G401 (cell line): ENCODE measurements at regions not wholly inside any gene's neighbourhood (a gene's known extent, or its start where the extent isn't known, plus 50 kb on each side); places are given as distances from the start of the nearest gene placed in this dataset.
"Not testable (repeated sequence)": the region's sequence is repeated elsewhere in the genome, so short reads cannot be mapped to it uniquely, and the experiment has no call there.

Experiments used
- DNase-seq: peaks from one replicate; pipeline ENCODE4 v3.0.0-alpha.2; 2015; ENCODE audit warnings: low spot score
- in situ Hi-C: cut with HindIII; loops from 2 replicates; pipeline ENCODE4 v1.10.0; 2016; ENCODE audit warnings: low sequenced_read_pairs, mixed read lengths

DNA sequence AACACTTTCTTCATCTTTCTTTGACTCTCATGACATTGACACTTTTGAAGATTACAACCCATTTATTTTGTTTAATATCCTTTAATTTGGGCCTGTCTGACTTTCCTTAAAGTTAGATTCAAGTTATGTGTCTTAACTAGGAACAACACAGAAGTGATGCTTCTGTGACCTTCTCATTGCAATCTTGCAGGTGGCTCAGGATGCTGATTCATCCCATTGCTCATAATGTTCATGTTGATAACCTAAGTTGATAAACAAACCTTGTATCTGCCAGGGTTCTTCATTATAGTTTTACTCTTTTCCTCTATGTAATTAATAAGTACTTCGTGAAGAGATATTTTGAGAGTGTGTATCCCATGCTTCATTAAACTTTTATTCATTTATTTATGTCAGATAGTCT is 107.2 kb upstream of the SHB start:
- in situ Hi-C loops: no loop called here
- DNase-seq: no peak

DNA sequence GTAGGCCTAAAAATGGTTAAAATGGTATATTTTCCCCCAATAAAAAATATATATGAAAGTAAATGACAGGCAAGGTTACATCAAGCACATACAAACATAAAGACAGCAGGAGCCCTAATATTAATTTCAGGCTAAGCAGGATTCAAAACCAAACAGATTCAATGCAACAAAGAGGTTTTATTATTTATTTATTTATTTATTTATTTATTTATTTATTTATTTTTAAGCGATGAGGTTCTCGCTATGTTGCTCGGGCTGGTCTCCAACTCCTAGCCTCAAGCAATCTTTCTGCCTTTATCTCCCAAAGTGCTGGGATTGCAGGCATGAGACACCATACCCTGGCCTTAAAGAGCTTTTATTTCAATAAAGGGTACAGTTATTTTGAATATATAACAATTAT is 106.4 kb upstream of the SHB start:
- in situ Hi-C loops: no loop called here
- DNase-seq: no peak

DNA sequence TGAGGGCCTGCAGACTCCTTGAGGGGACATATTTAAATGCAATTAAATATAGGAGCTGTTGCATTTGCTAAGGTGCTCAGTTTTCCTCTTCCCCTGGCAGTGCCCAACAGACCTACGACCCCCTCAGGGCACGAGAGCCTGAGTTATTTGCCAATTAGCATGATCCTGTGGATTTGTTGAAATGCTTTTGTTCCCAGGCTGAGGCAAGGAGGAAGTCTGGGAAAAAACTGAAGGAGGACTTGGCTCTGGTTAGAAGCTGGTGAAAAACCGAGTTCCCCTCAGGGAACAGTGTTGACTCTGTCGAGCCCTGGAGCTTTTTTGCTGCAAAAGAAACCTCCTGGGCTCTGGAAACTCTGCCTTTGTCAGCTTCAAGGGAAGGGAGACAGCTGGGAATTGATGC is 103.6 kb upstream of the SHB start:
- in situ Hi-C loops: no loop called here
- no peak for DNase-seq

DNA sequence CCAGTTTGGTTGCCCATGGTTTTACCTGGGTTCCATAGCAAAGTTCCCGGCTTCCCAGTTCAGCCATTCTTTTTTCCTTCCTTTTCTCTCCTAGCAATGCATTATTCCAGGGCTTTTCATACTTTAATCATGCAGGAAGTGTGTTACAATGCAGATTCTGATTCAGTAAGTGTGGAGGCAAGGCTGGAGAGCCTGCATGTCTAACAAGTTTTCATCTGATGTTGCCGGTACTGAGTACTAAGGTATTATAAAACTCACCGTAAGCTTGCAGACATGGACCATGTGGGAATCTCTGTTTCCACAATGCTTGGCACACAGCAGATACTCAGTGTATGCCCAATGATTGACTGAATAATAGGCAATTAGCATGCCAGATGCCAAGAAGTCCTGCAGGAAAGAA is 102.9 kb upstream of the SHB start:
- in situ Hi-C loops: no loop called here

DNA sequence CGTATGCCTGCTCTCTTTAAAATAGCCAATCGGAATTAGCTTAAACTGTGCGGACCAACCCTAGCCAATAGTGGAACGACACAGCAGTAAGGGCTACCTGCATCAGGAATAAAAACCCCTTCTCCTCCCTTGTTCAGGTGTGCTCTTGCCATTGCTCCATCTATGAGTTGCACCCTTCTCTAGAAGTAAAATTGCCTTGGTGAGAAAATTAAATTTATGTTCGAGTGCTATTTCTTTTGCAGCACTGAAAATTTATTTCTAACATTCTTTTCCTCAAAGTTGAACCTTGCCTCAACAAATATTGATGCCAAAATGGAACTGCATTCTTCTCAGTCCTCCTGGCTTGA is 102.5 kb upstream of the SHB start:
- in situ Hi-C loops: no loop called here
- DNase-seq: no peak

More for the DNA sequence above, 102.9 kb upstream of the SHB start:
- DNase-seq: no peak

DNA sequence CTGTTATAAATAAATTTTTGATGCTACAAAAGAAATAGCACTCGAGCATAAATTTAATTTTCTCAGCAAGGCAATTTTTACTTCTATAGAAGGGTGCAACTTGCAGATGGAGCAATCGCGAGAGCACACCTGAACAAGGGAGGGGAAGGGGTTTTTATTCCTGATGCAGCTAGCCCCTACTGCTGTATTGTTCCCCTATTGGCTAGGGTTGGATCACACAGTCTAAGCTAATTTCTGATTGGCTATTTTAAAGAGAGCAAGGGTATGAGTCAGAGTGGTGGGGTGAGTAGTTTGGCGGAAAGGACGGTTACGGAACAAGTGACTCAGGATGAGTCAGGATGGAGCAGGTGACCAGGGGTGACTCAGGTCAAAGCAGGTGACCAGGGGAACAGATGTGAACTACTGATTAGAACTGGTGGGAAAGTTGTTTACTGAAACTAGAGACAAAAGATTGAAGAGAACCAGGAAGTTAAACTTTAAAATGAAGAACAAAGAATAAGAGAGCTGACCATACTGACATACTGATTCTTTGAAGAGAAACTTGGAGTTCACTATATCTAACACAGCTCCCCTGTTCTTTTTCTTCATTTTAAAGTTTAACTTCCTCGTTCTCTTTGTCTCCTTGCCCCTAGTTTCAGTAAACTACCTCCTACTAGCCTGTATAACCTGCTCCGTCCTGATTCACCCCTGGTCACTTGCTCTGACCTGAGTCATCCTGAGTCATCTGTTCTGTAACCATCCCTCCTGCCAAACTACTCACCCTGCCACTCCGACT is 101.9 kb upstream of the SHB start:
- in situ Hi-C loops, DNase-seq: not testable (repeated sequence)

DNA sequence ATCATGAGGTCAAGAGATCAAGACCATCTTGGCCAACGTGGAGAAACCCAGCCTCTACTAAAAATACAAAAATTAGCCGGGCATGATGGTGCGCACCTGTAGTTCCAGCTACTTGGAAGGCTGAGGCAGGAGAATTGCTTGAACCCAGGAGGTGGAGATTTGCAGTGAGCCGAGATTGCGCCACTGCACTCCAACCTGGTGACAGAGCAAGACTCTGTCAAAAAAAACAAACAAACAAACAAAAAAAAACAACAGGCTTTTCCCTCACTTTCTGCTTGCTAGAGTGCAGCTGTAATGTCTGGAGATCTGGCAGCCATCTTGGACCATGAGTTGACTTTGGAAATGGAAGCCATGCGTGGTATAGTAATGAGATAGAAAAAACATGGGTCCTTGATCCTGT is 101.1 kb upstream of the SHB start:
- in situ Hi-C loops, DNase-seq: not testable (repeated sequence)

DNA sequence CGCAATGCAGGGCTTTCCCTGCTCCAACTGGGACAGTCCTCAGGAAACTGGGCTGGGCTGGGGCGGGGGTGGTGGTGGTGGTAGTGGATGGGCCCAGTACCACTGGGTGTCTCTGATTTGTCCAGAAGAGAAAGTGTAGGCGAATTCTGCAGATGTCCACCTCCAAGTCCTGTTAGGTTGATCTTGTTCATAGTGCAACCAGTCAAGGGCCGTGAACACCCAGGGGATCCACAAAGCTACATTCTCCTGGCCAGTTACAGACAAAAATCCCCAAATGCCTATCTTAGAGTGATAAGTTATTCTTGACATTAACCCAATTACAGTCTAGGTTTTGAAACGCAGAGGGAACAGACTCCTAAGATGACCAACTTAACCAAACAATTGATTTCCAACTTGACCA is 97.5 kb upstream of the SHB start:
- no peak for DNase-seq
- in situ Hi-C loops: no loop called here

DNA sequence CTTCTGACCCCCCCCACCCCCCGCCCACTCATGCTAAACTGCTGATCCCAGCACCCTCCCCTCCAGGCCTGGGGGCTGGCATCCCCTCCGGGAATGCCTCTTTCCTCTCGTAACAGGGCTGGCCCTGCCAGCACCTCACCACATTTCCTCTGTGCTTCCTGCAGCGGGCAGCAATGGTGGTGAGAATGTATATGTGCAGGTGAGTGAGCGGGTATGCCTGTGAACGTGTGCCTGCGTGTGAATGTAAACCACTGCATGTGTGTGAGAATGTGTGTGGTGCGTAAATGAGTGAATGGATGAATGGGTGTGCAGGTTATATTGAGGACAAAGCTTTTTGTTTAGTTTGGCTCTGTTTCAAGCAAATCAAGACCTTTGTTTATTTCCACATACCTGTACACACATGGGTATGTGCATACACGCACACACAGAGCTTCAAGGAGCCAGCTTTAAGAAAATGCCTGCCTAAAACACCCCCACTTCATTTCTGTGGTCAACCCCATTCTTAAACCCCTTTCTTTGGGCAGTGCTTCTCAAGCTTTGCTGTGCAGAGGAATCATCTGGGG is 95.7 kb upstream of the SHB start:
- no peak for DNase-seq
- in situ Hi-C loops: no loop called here

DNA sequence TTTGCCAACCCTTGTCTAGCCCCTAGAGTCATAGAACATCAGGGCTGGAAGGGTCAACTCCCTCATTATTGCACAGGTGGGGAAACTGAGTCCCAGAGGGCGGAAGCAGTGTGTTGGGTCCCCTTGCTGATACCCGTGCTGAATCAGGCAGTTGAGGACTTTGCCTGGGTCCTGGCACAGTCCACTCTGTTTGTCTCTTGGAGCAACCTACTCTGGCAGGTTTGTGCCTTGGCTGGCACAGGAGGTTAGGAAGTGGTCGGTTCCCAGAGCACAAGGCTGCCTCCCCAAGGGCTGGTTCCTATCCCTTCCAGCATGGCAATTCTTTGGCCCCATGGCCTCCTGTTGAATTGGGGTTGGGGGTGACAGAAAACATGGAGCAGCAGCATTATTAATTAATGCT is 94.5 kb upstream of the SHB start:
- no peak for DNase-seq
- in situ Hi-C loops: no loop called here

DNA sequence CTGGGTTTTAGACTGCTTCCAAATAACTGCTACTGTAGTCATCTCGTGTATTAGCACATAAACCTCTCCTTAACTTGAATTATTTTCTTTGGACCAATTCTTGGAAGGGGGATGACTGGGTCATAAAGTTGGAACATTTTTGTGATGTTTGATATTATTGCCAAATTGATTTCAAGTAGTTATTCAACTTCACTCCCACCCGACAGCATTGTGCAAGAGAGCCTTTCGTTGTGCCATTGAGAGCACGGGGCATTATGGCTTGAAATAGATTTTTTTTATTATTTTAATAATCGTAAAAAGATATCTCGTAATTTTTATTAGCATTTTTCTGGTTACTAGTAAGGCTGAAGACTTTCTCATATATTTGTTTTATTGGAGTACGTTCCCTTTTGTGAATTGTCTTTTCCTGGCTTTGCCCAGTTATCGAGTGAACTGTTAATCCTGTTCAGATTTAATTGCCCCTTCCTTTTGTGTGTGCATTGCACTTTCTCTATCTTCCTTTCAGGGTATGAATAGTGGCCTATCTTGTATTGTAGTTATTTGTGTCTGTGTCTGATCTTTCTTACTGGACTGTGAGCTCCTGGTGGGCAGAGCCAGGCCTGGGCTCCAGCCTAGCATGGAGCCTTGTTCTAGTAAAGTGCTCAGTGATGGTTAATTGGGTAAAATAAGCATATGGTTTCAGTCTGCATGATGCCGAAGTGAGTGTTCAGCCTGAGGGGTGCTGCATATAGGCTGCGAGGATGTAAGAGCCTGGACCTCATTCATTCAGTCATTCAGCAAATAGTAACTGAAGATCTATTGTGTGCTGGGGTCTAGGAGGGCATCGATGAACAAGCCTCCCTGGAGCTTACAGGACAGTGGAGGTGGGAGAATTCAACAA is 93.5 kb upstream of the SHB start:
- no peak for DNase-seq
- in situ Hi-C loops: no loop called here

DNA sequence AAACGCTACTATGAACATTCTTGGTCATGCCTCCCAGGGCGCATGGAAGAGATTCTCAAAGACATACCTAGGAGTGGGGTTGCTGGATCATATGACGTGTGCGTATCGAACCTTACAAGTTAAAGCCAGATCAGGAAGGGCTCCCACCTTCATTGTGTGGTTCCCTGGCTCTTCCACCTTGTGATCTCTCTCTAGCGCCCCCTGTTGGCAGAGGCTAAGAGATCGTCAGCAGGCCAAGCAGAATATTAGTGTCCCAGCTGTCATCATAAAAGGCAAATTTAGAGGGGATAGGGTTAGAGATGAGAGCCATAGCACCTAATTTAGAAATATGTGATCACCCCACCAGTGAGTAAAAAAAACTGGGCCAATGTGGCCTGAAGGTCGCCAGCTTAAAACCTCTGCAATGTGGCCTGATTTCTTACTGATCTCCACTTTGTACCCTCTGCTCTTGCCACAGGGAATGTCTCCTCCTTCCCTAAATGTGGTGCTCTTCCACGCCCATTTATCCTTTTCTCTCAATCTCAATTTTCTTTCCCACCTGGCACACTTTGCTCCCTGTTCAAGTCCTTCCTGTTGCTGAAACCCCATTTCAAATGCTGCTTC is 91.7 kb upstream of the SHB start:
- peak; percentile 25 for DNase-seq
- in situ Hi-C loops: no loop called here

DNA sequence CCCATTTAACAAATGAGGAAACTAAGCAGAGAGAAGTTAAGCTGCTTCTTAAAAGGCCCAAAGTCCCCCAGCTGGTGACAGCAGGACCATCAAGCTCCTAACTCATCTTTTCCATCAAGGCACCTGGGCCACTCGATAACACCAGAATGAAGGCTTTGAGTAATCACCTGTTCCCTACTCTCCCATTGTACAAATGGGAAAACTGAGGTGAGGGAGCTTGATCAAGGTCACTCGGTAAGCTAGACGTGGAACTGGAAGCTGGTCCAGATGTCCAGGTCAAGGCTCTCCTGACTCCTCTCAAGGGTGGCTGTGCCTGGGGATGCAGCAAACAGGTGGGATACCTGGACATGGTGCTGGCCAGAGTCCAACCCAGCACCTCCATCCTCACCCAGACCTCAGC is 90.6 kb upstream of the SHB start:
- in situ Hi-C loops: no loop called here
- no peak for DNase-seq

DNA sequence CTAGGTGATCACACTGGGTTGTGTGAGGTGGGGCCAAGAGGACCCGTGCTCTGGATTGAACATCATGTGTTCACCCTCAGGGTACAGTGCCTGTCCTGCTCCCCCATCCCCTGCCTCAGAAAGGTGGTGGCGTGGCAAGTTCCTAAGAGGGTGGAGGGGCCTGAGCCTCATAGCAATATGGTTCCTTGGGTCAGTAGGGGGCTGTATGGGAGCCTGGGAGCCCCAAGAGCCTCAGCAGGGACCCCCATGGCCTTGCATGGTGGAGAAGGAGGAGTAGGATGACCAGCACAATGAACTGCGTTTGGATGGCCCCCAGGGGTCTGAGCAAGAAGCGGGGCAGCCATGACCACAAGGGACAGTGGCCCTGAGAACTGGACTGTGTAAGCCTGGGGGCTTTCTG is 89.6 kb upstream of the SHB start:
- in situ Hi-C loops: no loop called here
- DNase-seq: no peak

DNA sequence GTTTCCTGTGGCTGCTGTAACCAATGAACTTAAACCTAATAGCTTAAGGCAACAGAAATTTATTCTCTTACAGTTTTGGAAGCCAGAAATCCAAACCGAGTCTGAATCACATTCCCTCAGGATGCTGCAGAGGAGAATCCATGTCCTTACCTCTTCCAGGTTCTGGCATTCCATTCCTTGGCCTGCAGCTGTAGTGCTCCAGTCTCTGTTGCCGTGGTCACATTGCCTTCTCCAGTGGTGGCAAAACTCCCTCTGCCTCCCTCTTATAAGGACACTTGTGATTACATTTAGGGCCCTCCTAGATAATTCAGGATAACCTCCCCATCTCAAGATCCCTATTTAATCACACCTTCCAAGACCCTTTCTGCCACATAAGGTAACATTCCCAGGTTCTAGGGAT is 88.7 kb upstream of the SHB start:
- DNase-seq: no peak
- in situ Hi-C loops: no loop called here

DNA sequence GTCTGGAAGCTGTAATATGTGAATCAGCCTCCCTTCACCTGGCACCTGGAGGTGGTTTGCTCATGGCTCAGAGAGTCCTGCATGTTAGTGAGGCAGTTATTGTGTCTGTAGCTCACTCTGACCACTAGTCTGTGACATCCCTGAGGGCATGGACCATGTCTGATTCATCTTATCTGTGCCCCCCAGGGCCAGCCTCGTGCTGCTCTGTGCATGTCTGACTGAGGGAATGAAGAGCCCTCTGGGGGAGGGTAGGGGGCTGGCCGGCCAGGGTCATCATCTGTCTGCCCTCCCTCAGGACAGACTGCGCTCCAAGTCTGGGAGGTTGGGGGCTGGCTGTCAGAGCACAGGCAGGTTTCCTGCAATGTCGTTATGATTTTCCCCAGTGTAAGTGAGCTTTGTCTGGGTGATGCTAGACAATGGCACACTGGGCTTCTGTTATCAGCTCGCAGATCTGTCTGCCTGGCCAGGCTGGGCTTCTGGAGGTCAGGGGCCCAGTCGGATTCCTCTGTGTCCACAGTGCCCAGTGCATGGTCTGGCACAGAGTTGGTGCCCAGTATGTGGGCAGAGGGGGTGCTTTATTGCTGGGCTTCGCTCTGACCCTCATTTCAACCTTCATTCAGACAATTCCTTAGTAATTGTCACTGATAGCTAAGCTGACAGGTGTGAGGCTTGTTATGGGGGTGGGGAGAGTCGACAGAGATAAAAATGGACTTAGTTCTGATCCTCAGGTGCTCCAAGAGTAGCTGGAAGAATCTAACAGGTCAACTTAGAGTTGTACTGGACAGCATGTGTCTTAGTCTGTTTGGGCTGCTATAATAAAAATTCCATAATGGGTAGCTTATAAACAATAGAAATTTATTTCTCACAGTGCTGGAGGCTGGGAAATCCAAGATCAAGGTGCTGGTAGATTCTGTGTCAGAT is 85.7 kb upstream of the SHB start:
- in situ Hi-C loops: no loop called here
- DNase-seq: no peak

DNA sequence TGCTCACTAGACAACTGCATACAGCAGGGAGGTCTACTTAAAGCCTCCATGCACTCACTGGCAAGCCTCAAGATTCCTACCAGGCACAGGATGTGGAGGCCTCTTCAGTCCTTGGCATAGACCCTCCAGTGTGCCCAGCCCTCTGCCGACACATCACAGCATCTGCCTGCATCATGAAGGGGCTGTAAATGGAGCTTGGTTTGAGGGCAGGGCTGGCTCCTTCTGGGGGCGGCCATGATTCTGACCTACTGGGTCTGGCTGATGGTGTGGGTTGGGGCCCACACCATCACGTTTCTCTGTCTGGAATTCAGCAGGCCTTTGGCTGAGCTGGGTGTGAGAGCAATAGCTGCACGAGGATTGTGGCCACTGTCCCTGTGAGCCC is 84.9 kb upstream of the SHB start:
- in situ Hi-C loops: no loop called here
- no peak for DNase-seq

DNA sequence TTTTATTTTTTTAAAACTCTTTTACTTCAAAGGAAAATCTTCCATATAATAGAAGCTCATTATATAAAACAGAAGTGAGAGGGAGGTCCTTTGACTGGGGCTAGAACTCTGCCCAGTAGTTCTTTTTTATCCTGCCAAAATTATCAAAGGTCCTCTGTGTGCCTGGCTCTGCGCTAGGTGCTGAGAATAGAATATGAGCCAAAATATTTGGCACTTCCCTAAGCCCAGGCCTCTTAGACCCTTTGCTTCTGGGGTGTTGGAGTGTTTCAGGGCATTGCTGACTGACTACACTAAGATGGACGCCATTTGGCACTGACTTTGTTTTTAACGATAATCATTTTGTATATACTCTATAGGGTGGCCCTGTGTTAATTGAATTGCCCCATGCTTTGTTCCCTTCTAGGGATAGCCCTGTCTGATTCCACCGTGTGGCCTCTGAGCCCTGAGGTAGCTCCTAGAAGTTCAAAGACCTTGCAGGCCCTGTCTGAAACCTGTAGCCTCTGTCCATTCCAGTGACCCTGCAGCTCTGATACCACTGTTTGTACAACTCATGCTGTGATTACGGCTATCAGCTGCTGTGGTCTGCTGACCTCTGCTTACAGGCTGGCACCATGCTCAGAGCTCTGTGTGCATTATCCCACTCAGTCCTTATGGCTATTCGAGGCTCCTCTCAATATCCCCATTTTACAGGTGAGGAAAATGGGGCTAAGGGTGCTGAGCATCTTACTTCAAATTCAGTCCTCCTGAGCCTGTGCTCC is 84.3 kb upstream of the SHB start:
- no peak for DNase-seq
- in situ Hi-C loops: no loop called here
